ENCODE measurements at regions not wholly inside any gene's neighbourhood (a gene's known extent, or its start where the extent isn't known, plus 50 kb on each side); places are given as distances from the start of the nearest gene placed in this dataset.

DNA sequence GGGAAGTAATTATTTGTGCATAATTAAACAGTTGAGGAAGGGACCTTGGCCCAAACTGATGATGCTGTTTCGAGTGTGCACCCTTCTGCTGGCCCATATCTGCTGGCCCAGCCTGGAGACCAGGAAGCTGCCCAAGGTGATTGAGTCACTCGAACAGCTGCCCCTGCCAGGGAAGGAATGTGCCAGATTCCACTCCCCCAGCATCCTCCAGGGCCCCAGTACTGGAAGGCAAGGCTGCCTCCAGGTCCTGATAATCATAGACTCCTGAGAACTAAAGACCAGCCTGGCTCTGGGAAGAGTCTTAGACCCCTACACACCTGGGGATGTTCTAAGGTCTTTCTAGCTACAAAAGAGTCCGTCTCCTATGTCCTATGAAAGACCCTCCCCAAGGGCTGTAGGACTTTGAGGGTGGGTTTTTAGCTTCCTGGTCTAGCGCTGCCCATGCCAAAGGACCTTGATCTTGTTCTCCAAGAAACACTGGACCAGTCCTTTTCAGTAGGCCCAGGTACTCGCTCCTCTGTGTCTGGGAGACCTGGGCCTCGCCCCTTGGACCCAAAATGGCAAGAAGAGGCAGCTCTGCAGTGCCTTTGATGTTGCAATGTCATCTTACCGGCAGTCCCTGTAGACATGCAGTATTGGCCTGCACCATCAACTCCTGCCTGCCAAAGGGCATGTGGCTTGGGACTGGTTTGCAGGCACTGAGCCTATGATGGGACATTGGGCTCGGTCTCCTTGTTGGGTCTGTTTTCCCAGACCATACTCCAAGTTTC lies 103.2 kb upstream of the GPR26 start:
- TF ChIP-seq, protein P1, sequence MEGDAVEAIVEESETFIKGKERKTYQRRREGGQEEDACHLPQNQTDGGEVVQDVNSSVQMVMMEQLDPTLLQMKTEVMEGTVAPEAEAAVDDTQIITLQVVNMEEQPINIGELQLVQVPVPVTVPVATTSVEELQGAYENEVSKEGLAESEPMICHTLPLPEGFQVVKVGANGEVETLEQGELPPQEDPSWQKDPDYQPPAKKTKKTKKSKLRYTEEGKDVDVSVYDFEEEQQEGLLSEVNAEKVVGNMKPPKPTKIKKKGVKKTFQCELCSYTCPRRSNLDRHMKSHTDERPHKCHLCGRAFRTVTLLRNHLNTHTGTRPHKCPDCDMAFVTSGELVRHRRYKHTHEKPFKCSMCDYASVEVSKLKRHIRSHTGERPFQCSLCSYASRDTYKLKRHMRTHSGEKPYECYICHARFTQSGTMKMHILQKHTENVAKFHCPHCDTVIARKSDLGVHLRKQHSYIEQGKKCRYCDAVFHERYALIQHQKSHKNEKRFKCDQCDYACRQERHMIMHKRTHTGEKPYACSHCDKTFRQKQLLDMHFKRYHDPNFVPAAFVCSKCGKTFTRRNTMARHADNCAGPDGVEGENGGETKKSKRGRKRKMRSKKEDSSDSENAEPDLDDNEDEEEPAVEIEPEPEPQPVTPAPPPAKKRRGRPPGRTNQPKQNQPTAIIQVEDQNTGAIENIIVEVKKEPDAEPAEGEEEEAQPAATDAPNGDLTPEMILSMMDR (IDR thresholded peaks at IDR 0.05), result no peak
- Mint-ChIP-seq H3K9me3 (no peaks in the 10 kb centered on the region), H3K27ac (no peak overlapping the region), H3K36me3 (ENCODE audit: low read depth) (no peaks in the 10 kb centered on the region), H3K27me3 (peaks cover 54% of the 10 kb centered on the region), H3K4me1 (ENCODE audit: low read depth) (no peaks in the 10 kb centered on the region), H3K4me3 (no peak overlapping the region)
- Histone ChIP-seq H3K4me1 (ENCODE audit: insufficient read depth, low read length) (peaks cover 4% of the 10 kb centered on the region), H3K36me3 (ENCODE audit: insufficient read depth, low read length) (no peaks in the 10 kb centered on the region), H3K27ac (ENCODE audit: low read depth in 1 of 2, low read length in 2 of 2) (no peak overlapping the region), H3K4me3 (ENCODE audit: low read length) (no peak overlapping the region), H3K9me3 (ENCODE audit: control insufficient read depth in 1 of 2, insufficient read depth in 1 of 2, low read length in 2 of 2) (no peaks in the 10 kb centered on the region), H3K27me3 (ENCODE audit: control insufficient read depth in 1 of 2, insufficient read depth in 2 of 2, low read length in 2 of 2) (peaks cover 4 to 7% of the 10 kb centered on the region in 2 experiments)
- no peak for DNase-seq
- no peak for ATAC-seq (ENCODE audit: poor library complexity)
- intact Hi-C loops (cut with DNase I, micrococcal nuclease), result no loop called here
- CTCF ChIA-PET, result no interaction called here
- POLR2A ChIA-PET, result no interaction called here

DNA sequence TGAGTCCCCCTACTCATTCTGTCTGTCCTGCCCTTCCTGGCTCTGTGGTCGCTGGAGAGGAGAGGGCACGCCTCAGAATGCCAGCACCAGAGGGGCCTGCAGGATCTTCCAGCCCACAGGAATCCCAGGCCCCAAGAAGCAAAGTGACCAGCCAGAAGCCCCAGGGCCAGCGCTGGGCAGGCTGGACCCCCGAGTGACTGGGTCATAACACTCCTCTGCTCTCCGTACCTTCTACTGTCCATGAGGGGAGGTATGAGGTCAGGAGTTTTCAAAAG lies 102.6 kb upstream of the GPR26 start:
- H3K27ac Mint-ChIP-seq, result no peak overlapping the region
- Histone ChIP-seq H3K27ac (ENCODE audit: low read depth in 1 of 2, low read length in 2 of 2) (no peak overlapping the region), H3K4me3 (ENCODE audit: low read length) (no peak overlapping the region), H3K9me3 (ENCODE audit: control insufficient read depth in 1 of 2, insufficient read depth in 1 of 2, low read length in 2 of 2) (no peaks in the 10 kb centered on the region), H3K36me3 (ENCODE audit: insufficient read depth, low read length) (no peaks in the 10 kb centered on the region), H3K27me3 (ENCODE audit: control insufficient read depth in 1 of 2, insufficient read depth in 2 of 2, low read length in 2 of 2) (peaks cover 6 to 7% of the 10 kb centered on the region in 2 experiments), H3K4me1 (ENCODE audit: insufficient read depth, low read length) (peaks cover 4% of the 10 kb centered on the region)
- TF ChIP-seq, protein P1 (IDR thresholded peaks at IDR 0.05), result no peak
- H3K36me3 Mint-ChIP-seq (ENCODE audit: low read depth), result no peaks in the 10 kb centered on the region
- no peaks in the 10 kb centered on the region for H3K9me3 Mint-ChIP-seq
- no peak for DNase-seq
- ChIA-PET POLR2A (no interaction called here), CTCF (no interaction called here)
- H3K4me1 Mint-ChIP-seq (ENCODE audit: low read depth), result no peaks in the 10 kb centered on the region
- ATAC-seq (ENCODE audit: poor library complexity), result no peak
- peaks cover 57% of the 10 kb centered on the region for H3K27me3 Mint-ChIP-seq
- intact Hi-C loops (cut with DNase I, micrococcal nuclease), result no loop called here
- H3K4me3 Mint-ChIP-seq, result no peak overlapping the region

DNA sequence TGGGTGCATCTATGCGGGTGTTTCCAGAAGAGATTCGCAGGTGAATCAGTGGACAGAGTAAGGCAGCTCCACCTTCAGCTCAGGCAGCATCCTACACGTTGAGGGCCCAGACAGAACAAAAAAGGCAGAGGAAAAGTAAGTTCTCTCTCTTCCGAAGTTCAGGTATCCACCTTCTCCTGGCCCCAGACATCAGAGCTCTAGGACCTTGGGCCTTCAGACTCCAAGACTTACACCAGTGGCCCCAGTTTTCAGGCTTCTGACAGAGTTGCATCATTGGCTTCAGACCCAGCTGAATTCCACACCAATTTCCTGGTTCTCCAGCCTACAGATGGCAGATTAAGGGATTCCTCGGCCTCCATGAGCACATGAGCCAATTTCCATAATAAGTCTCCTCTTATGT lies 102.2 kb upstream of the GPR26 start:
- Histone ChIP-seq H3K36me3 (ENCODE audit: insufficient read depth, low read length) (no peaks in the 10 kb centered on the region), H3K9me3 (ENCODE audit: control insufficient read depth in 1 of 2, insufficient read depth in 1 of 2, low read length in 2 of 2) (no peaks in the 10 kb centered on the region), H3K4me3 (ENCODE audit: low read length) (no peak overlapping the region), H3K27me3 (ENCODE audit: control insufficient read depth in 1 of 2, insufficient read depth in 2 of 2, low read length in 2 of 2) (peaks cover 6 to 10% of the 10 kb centered on the region in 2 experiments), H3K27ac (ENCODE audit: low read depth in 1 of 2, low read length in 2 of 2) (no peak overlapping the region), H3K4me1 (ENCODE audit: insufficient read depth, low read length) (peaks cover 4% of the 10 kb centered on the region)
- intact Hi-C loops (cut with DNase I, micrococcal nuclease), result no loop called here
- no peaks in the 10 kb centered on the region for H3K9me3 Mint-ChIP-seq
- no peak for ATAC-seq (ENCODE audit: poor library complexity)
- TF ChIP-seq, protein P1 (IDR thresholded peaks at IDR 0.05), result no peak
- no peak overlapping the region for H3K27ac Mint-ChIP-seq
- H3K4me3 Mint-ChIP-seq, result no peak overlapping the region
- H3K4me1 Mint-ChIP-seq (ENCODE audit: low read depth), result no peaks in the 10 kb centered on the region
- POLR2A ChIA-PET, result no interaction called here
- DNase-seq, result no peak
- CTCF ChIA-PET, result no interaction called here
- peaks cover 61% of the 10 kb centered on the region for H3K27me3 Mint-ChIP-seq
- no peaks in the 10 kb centered on the region for H3K36me3 Mint-ChIP-seq (ENCODE audit: low read depth)
